Ishikawa (cell line): ENCODE measurements at regions not wholly inside any gene's neighbourhood (a gene's known extent, or its start where the extent isn't known, plus 50 kb on each side); places are given as distances from the start of the nearest gene placed in this dataset.

ENCODE experiments used
- CEBPB ChIP-seq: IDR thresholded peaks from 2 replicates; pipeline ENCODE4 v1.6.1; 2012
- CREB1 ChIP-seq: IDR thresholded peaks from 2 replicates; pipeline ENCODE4 v1.6.1; 2012; ENCODE audit warnings: low read depth
- EGR1 ChIP-seq: IDR thresholded peaks from 2 replicates; pipeline ENCODE4 v1.6.1; 2012
- EP300 ChIP-seq: IDR thresholded peaks from 2 replicates; pipeline ENCODE4 v1.6.1; 2012; ENCODE audit warnings: borderline replicate concordance
- FOXM1 ChIP-seq: IDR thresholded peaks from 2 replicates; pipeline ENCODE4 v1.6.1; 2012; ENCODE audit warnings: low read depth, borderline replicate concordance
- NFIC ChIP-seq: IDR thresholded peaks from 2 replicates; pipeline ENCODE4 v1.6.1; 2012
- RAD21 ChIP-seq: IDR thresholded peaks from 2 replicates; pipeline ENCODE4 v1.6.1; 2012; ENCODE audit warnings: low read depth
- TAF1 ChIP-seq: IDR thresholded peaks from 2 replicates; pipeline ENCODE4 v1.6.1; 2012; ENCODE audit warnings: low read depth, mild to moderate bottlenecking
- TCF12 ChIP-seq: IDR thresholded peaks from 2 replicates; pipeline ENCODE4 v1.6.1; 2012; ENCODE audit warnings: low read depth
- YY1 ChIP-seq: IDR thresholded peaks from 2 replicates; pipeline ENCODE4 v1.6.1; 2012; ENCODE audit warnings: low read depth
- ZBTB7A ChIP-seq: IDR thresholded peaks from 2 replicates; pipeline ENCODE4 v1.6.1; 2012; ENCODE audit warnings: low read depth
- TF ChIP-seq, protein P1 (sequence below): IDR thresholded peaks from 2 replicates; pipeline ENCODE4 v1.6.1; 2012; ENCODE audit warnings: low read depth, mild to moderate bottlenecking
- TF ChIP-seq, protein P2 (sequence below): IDR thresholded peaks from 2 replicates; pipeline ENCODE4 v1.6.1; 2012
- TF ChIP-seq, protein P3 (sequence below): IDR thresholded peaks from 2 replicates; pipeline ENCODE4 v1.6.1; 2012

DNA sequence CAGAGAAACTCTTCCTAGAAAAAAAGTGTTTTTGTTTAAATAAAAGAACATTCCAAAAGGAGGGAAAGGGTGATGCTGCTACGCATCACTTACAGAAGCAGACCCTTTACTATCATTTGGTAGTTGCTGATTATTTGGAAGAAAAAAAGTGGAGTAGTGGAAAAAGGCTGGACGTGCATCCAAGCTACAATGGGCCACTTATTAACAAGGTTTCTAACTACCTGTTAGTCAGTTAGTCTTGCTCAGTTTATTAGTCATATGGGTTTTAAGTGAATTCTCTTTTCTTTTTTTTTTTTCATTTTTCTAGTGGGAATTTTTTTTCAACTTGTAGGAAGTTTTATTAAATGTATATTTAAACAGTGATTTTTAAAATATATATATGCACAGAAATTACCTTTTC, 866.0 kb downstream of the MCTP2 start:
- TF ChIP-seq, protein P1, sequence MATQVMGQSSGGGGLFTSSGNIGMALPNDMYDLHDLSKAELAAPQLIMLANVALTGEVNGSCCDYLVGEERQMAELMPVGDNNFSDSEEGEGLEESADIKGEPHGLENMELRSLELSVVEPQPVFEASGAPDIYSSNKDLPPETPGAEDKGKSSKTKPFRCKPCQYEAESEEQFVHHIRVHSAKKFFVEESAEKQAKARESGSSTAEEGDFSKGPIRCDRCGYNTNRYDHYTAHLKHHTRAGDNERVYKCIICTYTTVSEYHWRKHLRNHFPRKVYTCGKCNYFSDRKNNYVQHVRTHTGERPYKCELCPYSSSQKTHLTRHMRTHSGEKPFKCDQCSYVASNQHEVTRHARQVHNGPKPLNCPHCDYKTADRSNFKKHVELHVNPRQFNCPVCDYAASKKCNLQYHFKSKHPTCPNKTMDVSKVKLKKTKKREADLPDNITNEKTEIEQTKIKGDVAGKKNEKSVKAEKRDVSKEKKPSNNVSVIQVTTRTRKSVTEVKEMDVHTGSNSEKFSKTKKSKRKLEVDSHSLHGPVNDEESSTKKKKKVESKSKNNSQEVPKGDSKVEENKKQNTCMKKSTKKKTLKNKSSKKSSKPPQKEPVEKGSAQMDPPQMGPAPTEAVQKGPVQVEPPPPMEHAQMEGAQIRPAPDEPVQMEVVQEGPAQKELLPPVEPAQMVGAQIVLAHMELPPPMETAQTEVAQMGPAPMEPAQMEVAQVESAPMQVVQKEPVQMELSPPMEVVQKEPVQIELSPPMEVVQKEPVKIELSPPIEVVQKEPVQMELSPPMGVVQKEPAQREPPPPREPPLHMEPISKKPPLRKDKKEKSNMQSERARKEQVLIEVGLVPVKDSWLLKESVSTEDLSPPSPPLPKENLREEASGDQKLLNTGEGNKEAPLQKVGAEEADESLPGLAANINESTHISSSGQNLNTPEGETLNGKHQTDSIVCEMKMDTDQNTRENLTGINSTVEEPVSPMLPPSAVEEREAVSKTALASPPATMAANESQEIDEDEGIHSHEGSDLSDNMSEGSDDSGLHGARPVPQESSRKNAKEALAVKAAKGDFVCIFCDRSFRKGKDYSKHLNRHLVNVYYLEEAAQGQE = no peak
- no peak for TF ChIP-seq RAD21
- TF ChIP-seq NFIC = no peak
- TF ChIP-seq YY1 = no peak
- TF ChIP-seq TCF12 = no peak
- no peak for TF ChIP-seq ZBTB7A
- TF ChIP-seq CEBPB = no peak
- TF ChIP-seq TAF1 = no peak
- TF ChIP-seq CREB1 = no peak
- TF ChIP-seq, protein P2, sequence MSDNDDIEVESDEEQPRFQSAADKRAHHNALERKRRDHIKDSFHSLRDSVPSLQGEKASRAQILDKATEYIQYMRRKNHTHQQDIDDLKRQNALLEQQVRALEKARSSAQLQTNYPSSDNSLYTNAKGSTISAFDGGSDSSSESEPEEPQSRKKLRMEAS = no peak
- TF ChIP-seq FOXM1 = no peak
- TF ChIP-seq EP300 = no peak
- TF ChIP-seq, protein P3, sequence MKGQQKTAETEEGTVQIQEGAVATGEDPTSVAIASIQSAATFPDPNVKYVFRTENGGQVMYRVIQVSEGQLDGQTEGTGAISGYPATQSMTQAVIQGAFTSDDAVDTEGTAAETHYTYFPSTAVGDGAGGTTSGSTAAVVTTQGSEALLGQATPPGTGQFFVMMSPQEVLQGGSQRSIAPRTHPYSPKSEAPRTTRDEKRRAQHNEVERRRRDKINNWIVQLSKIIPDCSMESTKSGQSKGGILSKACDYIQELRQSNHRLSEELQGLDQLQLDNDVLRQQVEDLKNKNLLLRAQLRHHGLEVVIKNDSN = no peak
- no peak for TF ChIP-seq EGR1
